OCI-LY7 (cell line): ENCODE measurements at regions not wholly inside any gene's neighbourhood (a gene's known extent, or its start where the extent isn't known, plus 50 kb on each side); places are given as distances from the start of the nearest gene placed in this dataset.

Experiments
- EZH2phosphoT487 ChIP-seq: fragments of 200-600 bp; sonication (generic); IDR thresholded peaks from 2 replicates; pipeline ENCODE4 v1.6.1; 2018; ENCODE audit warnings: low read depth, borderline replicate concordance, mild to moderate bottlenecking, mixed run types, antibody characterized with exemption, low read length, moderate library complexity, mixed read lengths
- TF ChIP-seq, protein P1 (sequence below): fragments of 200-600 bp; sonication (generic); conservative IDR thresholded peaks from 2 replicates; pipeline ENCODE4 v1.5.1; 2014; ENCODE audit warnings: mild to moderate bottlenecking, antibody characterized with exemption, low read length, moderate library complexity, mixed read lengths

DNA sequence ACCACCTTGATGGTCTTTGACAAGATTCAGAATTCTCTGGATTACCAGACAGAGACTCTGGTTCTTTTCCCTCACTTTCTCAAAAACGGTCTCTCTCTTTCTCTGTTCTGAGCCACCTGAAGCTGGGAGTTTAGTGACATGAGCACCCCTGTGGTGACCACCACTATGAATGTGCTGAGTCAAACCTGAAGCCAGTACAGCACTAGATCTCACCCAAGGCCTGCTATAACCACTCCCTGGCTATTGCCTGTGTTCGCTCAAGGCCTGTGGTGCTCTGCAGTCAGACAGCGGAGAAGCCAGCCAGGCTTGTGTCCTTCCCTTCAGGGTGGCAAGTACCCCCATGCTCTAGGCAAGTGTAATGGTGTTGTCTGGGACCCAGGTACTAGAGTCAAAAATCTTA, 828.9 kb upstream of the NXPH2 start:
- TF ChIP-seq, protein P1, sequence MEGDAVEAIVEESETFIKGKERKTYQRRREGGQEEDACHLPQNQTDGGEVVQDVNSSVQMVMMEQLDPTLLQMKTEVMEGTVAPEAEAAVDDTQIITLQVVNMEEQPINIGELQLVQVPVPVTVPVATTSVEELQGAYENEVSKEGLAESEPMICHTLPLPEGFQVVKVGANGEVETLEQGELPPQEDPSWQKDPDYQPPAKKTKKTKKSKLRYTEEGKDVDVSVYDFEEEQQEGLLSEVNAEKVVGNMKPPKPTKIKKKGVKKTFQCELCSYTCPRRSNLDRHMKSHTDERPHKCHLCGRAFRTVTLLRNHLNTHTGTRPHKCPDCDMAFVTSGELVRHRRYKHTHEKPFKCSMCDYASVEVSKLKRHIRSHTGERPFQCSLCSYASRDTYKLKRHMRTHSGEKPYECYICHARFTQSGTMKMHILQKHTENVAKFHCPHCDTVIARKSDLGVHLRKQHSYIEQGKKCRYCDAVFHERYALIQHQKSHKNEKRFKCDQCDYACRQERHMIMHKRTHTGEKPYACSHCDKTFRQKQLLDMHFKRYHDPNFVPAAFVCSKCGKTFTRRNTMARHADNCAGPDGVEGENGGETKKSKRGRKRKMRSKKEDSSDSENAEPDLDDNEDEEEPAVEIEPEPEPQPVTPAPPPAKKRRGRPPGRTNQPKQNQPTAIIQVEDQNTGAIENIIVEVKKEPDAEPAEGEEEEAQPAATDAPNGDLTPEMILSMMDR = no peak
- TF ChIP-seq EZH2phosphoT487 = no peak
